Thoracic aorta (tissue), 2 donors: ENCODE measurements at regions not wholly inside any gene's neighbourhood (a gene's known extent, or its start where the extent isn't known, plus 50 kb on each side); places are given as distances from the start of the nearest gene placed in this dataset.

Source experiments
- ATAC-seq: fragments of 150-250 bp; one replicate; pipeline ENCODE4 v1.8.0; 2017; ENCODE audit warnings: low read depth; ENCODE audit not compliant: insufficient number of reproducible peaks, low FRiP score
- DNase-seq: peaks from one replicate; pipeline ENCODE4 v3.0.0-alpha.2; 2020; ENCODE audit warnings: low spot score
- H3K27ac ChIP-seq, 2 donors: fragments of 200-600 bp; sonication (generic); 1 replicate in 1 of 2; 2 replicates in 1 of 2; pipeline ENCODE4 v1.5.1; 2016; ENCODE audit warnings: mild to moderate bottlenecking in 2 of 2, moderate library complexity in 2 of 2
- H3K27me3 ChIP-seq: fragments of 200-600 bp; sonication (generic); replicated peaks from 2 replicates; pipeline ENCODE4 v1.6.0; 2016; ENCODE audit warnings: mild to moderate bottlenecking; ENCODE audit not compliant: insufficient read depth
- H3K36me3 ChIP-seq: fragments of 200-600 bp; sonication (generic); one replicate; pipeline ENCODE4 v1.5.1; 2016
- H3K4me1 ChIP-seq, 2 donors: fragments of 200-600 bp; sonication (generic); 1 replicate in 1 of 2; 2 replicates in 1 of 2; pipeline versions ENCODE4 v1.5.1 to v1.6.0; 2016; ENCODE audit warnings: low read depth in 2 of 2, mild to moderate bottlenecking in 1 of 2; ENCODE audit not compliant: control insufficient read depth in 1 of 2
- H3K4me3 ChIP-seq: fragments of 200-600 bp; sonication (generic); 2 replicates; pipeline ENCODE4 v1.5.1; 2016; ENCODE audit warnings: mild to moderate bottlenecking
- H3K9me3 ChIP-seq: fragments of 200-600 bp; sonication (generic); 2 replicates; pipeline ENCODE4 v1.5.1; 2016
- TF ChIP-seq, protein P1 (sequence below): fragments of 200-600 bp; sonication (generic); IDR thresholded peaks from one replicate; pipeline ENCODE4 v1.5.1; 2019; ENCODE audit warnings: antibody characterized with exemption

DNA sequence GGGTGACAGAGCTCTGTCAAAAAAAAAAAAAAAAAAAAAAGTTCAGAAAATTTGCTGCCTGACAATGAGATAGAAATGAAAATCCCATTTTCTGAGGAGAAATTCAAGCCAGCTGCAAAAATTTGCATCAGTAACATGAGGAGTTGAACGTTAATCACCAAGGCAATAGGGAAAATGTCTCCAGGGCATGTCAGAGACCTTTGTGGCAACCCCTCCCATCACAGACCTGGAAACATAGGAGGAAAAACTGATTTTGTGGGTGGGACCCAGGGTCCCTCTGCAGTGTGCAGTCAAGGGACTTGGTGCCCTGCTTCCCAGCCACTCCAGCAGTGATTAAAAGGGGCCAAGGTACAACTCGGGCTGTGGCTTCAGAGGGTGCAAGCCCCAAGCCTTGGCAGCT, 615.4 kb downstream of the RWDD3 start:
- DNase-seq (no peak), ATAC-seq (no peak)
- no peak overlapping the region for H3K4me3 ChIP-seq
- no peaks in the 10 kb centered on the region for H3K27me3 ChIP-seq
- H3K4me1 ChIP-seq = no peaks in the 10 kb centered on the region
- no peaks in the 10 kb centered on the region for H3K36me3 ChIP-seq
- H3K27ac ChIP-seq = no peak overlapping the region
- H3K9me3 ChIP-seq = no peaks in the 10 kb centered on the region
- TF ChIP-seq, protein P1, sequence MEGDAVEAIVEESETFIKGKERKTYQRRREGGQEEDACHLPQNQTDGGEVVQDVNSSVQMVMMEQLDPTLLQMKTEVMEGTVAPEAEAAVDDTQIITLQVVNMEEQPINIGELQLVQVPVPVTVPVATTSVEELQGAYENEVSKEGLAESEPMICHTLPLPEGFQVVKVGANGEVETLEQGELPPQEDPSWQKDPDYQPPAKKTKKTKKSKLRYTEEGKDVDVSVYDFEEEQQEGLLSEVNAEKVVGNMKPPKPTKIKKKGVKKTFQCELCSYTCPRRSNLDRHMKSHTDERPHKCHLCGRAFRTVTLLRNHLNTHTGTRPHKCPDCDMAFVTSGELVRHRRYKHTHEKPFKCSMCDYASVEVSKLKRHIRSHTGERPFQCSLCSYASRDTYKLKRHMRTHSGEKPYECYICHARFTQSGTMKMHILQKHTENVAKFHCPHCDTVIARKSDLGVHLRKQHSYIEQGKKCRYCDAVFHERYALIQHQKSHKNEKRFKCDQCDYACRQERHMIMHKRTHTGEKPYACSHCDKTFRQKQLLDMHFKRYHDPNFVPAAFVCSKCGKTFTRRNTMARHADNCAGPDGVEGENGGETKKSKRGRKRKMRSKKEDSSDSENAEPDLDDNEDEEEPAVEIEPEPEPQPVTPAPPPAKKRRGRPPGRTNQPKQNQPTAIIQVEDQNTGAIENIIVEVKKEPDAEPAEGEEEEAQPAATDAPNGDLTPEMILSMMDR = no peak

DNA sequence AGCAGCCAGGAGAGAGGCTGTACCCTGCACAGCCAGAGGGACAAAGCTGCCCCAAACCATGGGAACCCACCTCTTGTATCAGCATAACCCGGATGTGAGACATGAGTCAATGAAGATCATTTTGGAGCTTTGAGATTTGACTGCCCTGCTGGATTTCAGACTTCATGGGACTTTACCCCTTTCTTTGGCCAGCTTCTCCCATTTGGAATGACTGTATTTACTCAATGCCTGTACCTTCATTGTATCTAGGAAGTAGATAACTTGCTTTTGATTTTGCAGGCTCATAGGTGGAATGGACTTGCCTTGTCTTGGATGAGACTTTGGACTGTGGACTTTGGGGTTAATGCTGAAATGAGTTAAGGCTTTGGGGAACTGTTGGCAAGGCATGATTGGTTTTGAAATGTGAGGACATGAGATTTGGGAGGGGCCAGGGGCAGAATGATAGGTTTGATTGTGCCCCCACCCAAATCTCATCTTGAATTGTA, 616.2 kb downstream of the RWDD3 start:
- ATAC-seq (no peak), DNase-seq (no peak)
- Histone ChIP-seq H3K4me3 (no peak overlapping the region), H3K36me3 (no peaks in the 10 kb centered on the region), H3K27ac (no peak overlapping the region), H3K4me1 (no peaks in the 10 kb centered on the region), H3K9me3 (no peaks in the 10 kb centered on the region), H3K27me3 (no peaks in the 10 kb centered on the region)
- TF ChIP-seq, protein P1 = no peak

DNA sequence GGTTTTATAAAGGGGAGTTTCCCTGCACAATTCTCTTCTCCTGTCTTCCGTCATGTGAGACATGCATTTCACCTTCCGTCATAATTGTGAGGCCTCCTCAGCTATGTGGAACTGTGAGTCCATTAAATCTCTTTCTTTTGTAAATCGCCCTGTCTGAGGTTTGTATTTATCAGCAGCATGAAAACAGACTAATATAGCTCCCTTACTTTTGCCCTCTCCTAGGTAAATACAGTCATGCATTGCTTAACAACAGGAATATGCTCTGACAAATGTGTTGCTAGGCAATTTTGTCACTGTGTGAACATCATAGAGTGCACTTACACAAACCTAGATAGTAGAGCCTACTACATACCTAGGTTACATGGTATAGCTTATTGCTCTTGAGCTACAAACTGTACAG, 616.8 kb downstream of the RWDD3 start:
- H3K4me3 ChIP-seq = no peak overlapping the region
- no peaks in the 10 kb centered on the region for H3K27me3 ChIP-seq
- TF ChIP-seq, protein P1 = no peak
- ATAC-seq (no peak), DNase-seq (no peak)
- no peaks in the 10 kb centered on the region for H3K9me3 ChIP-seq
- H3K36me3 ChIP-seq = no peaks in the 10 kb centered on the region
- no peaks in the 10 kb centered on the region for H3K4me1 ChIP-seq
- H3K27ac ChIP-seq = no peak overlapping the region

DNA sequence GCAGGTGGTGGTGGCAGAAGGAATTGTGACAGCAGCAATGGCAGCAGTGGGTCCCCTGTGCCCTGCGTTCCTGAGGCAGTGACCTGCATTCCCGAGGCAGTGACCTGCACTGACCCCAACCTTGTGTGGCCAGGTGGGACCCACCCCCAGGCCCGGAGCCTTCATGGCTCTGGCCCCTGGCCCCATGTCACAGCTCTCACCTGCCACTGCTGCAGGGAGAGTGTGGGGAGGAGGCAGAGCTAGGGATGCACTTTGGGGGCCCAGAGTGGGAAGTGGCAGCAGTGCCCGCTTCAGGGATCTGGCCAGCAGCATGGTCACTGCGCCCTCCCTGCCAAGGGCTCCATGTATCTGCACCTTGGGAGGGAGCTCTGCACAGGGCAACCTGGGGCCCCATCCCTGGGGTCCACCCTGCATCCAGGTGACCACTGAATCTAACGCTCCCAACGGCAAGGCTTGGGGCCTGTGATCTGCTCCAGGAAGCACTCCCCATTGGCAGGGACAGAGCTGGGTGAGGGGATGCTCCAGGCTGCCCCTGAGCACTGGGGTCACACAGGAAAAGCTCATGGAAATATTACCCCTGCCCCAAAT, 618.6 kb downstream of the RWDD3 start:
- DNase-seq = no peak
- no peak for ATAC-seq
- H3K4me1 ChIP-seq = no peaks in the 10 kb centered on the region

DNA sequence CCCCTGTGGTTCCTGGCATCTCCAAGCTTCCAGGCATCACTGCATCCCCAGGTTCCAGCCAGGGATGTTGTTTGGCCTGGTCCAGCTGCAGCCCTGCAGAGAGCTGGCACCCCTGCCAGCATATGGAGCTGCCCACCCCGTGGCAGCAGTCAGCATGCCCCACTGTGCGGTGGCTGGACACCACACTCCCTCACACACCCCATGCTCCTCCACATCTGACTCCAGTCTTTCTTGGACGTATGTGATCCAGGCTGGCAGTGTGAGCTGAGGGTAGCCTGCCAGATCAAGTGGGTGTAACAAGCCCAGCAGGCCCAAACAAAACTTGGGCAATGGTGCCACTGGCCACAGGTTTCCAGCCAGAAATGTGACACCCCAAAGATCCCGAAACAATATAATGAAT, 620.4 kb downstream of the RWDD3 start:
- H3K4me1 ChIP-seq = no peaks in the 10 kb centered on the region
- H3K4me3 ChIP-seq = no peak overlapping the region
- no peak overlapping the region for H3K27ac ChIP-seq
- TF ChIP-seq, protein P1 = no peak
- no peak for DNase-seq
- no peaks in the 10 kb centered on the region for H3K27me3 ChIP-seq
- no peaks in the 10 kb centered on the region for H3K9me3 ChIP-seq
- ATAC-seq = no peak
- H3K36me3 ChIP-seq = no peaks in the 10 kb centered on the region

More for the DNA sequence above, 618.6 kb downstream of the RWDD3 start:
- H3K36me3 ChIP-seq = no peaks in the 10 kb centered on the region
- H3K9me3 ChIP-seq = no peaks in the 10 kb centered on the region
- no peaks in the 10 kb centered on the region for H3K27me3 ChIP-seq
- TF ChIP-seq, protein P1 = no peak
- H3K27ac ChIP-seq = no peak overlapping the region
- H3K4me3 ChIP-seq = no peak overlapping the region
